ENCODE measurements at regions not wholly inside any gene's neighbourhood (a gene's known extent, or its start where the extent isn't known, plus 50 kb on each side); places are given as distances from the start of the nearest gene placed in this dataset.

DNA sequence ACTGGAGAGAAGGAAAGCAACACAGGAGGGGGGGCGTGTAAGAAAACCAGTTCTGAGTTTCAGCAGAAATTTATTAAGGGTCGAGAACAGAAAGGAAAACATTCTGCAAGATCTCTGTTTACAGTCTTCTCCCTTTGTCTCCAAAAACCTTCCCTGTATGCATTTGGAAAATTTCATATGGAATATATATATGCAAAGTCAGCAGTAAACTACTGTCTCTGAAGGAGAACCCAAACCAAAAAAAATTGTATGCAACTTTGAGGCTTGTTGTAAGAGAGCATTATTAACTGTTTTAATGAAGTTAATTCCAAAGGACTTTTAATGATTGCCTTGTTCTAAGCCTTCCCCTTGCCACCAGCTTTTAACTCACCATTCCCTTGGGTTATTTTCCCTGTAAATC, 238.2 kb upstream of the GPR149 start:
- Histone ChIP-seq H3K4me1 (no peaks in the 10 kb centered on the region), H3K9me3 (no peaks in the 10 kb centered on the region), H3K27me3 (no peaks in the 10 kb centered on the region), H3K4me3 (no peak overlapping the region), H3K27ac (no peak overlapping the region), H3K36me3 (no peaks in the 10 kb centered on the region)
- intact Hi-C loops (cut with DNase I): no loop called here
- TF ChIP-seq POLR2A (IDR thresholded peaks at IDR 0.05): no peak
- TF ChIP-seq, protein P1, sequence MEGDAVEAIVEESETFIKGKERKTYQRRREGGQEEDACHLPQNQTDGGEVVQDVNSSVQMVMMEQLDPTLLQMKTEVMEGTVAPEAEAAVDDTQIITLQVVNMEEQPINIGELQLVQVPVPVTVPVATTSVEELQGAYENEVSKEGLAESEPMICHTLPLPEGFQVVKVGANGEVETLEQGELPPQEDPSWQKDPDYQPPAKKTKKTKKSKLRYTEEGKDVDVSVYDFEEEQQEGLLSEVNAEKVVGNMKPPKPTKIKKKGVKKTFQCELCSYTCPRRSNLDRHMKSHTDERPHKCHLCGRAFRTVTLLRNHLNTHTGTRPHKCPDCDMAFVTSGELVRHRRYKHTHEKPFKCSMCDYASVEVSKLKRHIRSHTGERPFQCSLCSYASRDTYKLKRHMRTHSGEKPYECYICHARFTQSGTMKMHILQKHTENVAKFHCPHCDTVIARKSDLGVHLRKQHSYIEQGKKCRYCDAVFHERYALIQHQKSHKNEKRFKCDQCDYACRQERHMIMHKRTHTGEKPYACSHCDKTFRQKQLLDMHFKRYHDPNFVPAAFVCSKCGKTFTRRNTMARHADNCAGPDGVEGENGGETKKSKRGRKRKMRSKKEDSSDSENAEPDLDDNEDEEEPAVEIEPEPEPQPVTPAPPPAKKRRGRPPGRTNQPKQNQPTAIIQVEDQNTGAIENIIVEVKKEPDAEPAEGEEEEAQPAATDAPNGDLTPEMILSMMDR (IDR thresholded peaks at IDR 0.05): no peak
- 46 to 57% (median 49%) methylated on average over 2 of the region's 2 CpGs for WGBS, 4 donors
- no peak for DNase-seq
- no peak for ATAC-seq

DNA sequence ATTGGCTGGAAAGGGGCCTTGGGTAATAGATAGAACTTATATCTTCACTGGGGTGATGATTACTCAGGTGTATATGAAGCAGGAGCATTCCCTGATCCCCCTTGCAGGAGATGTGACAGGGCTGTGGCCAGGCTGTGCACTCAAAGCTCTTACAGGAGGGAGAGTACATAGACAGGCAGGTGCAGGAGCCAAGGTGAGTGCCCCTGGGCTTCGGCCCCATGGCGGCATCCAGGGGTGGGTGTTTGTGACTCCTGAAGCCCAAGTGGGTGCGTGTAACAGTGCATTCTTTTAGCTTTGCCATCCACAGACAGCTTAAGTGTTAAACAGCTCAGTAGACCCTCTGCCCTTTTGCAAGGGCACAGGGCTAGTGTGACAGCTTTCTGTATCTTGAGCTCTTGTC, 236.6 kb upstream of the GPR149 start:
- DNase-seq (no peak), ATAC-seq (no peak)
- Histone ChIP-seq H3K4me1 (no peaks in the 10 kb centered on the region), H3K27ac (no peak overlapping the region), H3K27me3 (no peaks in the 10 kb centered on the region), H3K36me3 (no peaks in the 10 kb centered on the region), H3K9me3 (no peaks in the 10 kb centered on the region), H3K4me3 (no peak overlapping the region)
- TF ChIP-seq, protein P1 (IDR thresholded peaks at IDR 0.05): no peak
- TF ChIP-seq POLR2A (IDR thresholded peaks at IDR 0.05): no peak
- WGBS, 4 donors: 88 to 94% (median 90%) methylated on average over 3 of the region's 3 CpGs
- intact Hi-C loops (cut with DNase I): no loop called here

DNA sequence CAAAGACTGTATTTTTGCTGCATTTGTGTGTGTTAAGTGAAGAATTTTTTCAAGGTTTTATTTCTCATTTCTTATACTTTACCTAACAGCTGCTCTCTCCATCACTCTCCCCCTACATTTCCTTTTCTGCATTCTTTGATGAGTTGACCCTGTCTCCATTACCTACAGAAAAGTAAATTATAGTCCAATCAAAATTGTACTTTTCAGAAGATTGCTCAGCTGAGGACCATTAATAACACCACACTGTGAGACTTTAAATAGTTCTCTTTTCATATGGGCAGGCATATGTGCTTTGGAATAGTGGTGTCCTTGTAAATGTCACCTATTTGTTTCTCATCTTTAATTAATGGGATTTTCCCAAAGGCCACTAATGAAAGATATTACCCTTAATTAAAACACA, 234.7 kb upstream of the GPR149 start:
- no peak for ATAC-seq
- intact Hi-C loops (cut with DNase I): no loop called here
- no peak for TF ChIP-seq POLR2A (IDR thresholded peaks at IDR 0.05)
- TF ChIP-seq, protein P1 (IDR thresholded peaks at IDR 0.05): no peak

DNA sequence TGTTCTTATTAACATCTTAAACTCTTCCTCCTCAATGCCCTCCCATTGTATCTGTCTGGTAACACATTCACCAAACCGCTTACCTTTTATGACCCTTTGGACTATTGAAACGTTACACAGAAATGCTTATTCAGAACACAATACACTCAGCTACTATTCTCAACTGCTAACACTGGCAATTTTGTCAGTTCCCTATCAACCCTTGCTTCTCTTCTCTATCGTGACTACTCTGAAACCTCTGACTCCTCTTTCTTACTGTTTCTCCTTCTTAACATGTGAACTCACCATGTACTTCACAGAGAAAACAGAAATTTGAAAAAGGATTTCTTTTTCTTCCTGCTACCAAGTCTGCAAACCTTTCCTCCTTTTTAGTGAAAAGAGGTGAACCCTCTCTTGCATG, 232.9 kb upstream of the GPR149 start:
- Histone ChIP-seq H3K36me3 (no peaks in the 10 kb centered on the region), H3K27ac (no peak overlapping the region), H3K4me1 (no peaks in the 10 kb centered on the region), H3K27me3 (no peaks in the 10 kb centered on the region), H3K4me3 (no peak overlapping the region), H3K9me3 (no peaks in the 10 kb centered on the region)
- intact Hi-C loops (cut with DNase I): no loop called here
- TF ChIP-seq, protein P1 (IDR thresholded peaks at IDR 0.05): no peak
- no peak for TF ChIP-seq POLR2A (IDR thresholded peaks at IDR 0.05)
- ATAC-seq: no peak
- no peak for DNase-seq
- WGBS, 4 donors: 74 to 78% (median 76%) methylated on average over 3 of the region's 3 CpGs

More for the DNA sequence above, 234.7 kb upstream of the GPR149 start:
- no peaks in the 10 kb centered on the region for H3K4me1 ChIP-seq
- no peaks in the 10 kb centered on the region for H3K9me3 ChIP-seq
- H3K27me3 ChIP-seq: no peaks in the 10 kb centered on the region
- H3K27ac ChIP-seq: no peak overlapping the region
- H3K4me3 ChIP-seq: no peak overlapping the region
- DNase-seq: no peak
- no peaks in the 10 kb centered on the region for H3K36me3 ChIP-seq
